Suprapubic skin (tissue), 4 donors: ENCODE measurements at regions not wholly inside any gene's neighbourhood (a gene's known extent, or its start where the extent isn't known, plus 50 kb on each side); places are given as distances from the start of the nearest gene placed in this dataset.

Source experiments
- EP300 ChIP-seq: sonication (generic); formaldehyde crosslinking; IDR thresholded peaks from one replicate; pipeline ENCODE4 v1.6.1; 2017; ENCODE audit warnings: antibody characterized with exemption
- POLR2A ChIP-seq, 2 donors: fragments of 450-650 bp; IDR thresholded peaks; one replicate each; pipeline ENCODE4 v1.6.1; 2017; ENCODE audit warnings: antibody characterized with exemption in 2 of 2, mild to moderate bottlenecking in 2 of 2, moderate library complexity in 2 of 2
- POLR2AphosphoS5 ChIP-seq, 3 donors: sonication (generic); formaldehyde crosslinking; IDR thresholded peaks; one replicate each; pipeline ENCODE4 v1.6.1; 2017; ENCODE audit warnings: antibody characterized with exemption in 3 of 3
- TF ChIP-seq, protein P1 (sequence below), 2 donors: fragments of 200-600 bp in 1 of 2; fragments of 450-650 bp in 1 of 2; sonication (generic) in 1 of 2; IDR thresholded peaks; one replicate each; pipeline ENCODE4 v1.5.1; 2016 to 2019; ENCODE audit warnings: antibody characterized with exemption in 2 of 2, mild to moderate bottlenecking in 1 of 2, moderate library complexity in 1 of 2

DNA sequence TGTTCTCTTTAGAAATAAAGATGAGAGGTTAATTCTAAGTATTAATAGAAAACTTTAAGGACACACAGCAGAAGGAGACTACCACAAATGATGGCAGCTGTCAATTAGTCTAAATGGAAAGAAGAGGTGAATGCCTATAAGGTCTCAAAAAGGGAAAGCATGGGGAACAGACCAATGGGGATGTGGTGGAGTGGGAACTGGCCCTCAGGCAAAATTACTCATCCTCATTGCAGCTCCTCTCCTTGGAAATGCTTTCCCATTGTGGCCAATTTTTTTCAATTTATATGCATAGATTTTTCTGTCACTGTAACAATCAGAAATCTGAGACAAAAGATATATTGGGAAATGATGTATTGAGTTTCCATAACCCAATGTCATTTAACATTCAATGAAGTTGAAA, 222.9 kb upstream of the DEFB112 start:
- TF ChIP-seq, protein P1, sequence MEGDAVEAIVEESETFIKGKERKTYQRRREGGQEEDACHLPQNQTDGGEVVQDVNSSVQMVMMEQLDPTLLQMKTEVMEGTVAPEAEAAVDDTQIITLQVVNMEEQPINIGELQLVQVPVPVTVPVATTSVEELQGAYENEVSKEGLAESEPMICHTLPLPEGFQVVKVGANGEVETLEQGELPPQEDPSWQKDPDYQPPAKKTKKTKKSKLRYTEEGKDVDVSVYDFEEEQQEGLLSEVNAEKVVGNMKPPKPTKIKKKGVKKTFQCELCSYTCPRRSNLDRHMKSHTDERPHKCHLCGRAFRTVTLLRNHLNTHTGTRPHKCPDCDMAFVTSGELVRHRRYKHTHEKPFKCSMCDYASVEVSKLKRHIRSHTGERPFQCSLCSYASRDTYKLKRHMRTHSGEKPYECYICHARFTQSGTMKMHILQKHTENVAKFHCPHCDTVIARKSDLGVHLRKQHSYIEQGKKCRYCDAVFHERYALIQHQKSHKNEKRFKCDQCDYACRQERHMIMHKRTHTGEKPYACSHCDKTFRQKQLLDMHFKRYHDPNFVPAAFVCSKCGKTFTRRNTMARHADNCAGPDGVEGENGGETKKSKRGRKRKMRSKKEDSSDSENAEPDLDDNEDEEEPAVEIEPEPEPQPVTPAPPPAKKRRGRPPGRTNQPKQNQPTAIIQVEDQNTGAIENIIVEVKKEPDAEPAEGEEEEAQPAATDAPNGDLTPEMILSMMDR (IDR thresholded peaks at IDR 0.05): no peak
- TF ChIP-seq POLR2A (IDR thresholded peaks at IDR 0.05): no peak
- no peak for TF ChIP-seq EP300
- TF ChIP-seq POLR2AphosphoS5 (IDR thresholded peaks at IDR 0.05): no peak
